LNCaP clone FGC (cell line): ENCODE measurements at regions not wholly inside any gene's neighbourhood (a gene's known extent, or its start where the extent isn't known, plus 50 kb on each side); places are given as distances from the start of the nearest gene placed in this dataset.

Experiments
- DNase-seq: peaks from one replicate; pipeline ENCODE4 v3.0.0-alpha.2; 2011; ENCODE audit warnings: low read depth
- H3K4me3 ChIP-seq: 2 replicates; pipeline ENCODE4 v1.5.1; 2011; ENCODE audit warnings: mild to moderate bottlenecking, low read depth, low read length, control low read depth
- CTCF ChIP-seq: IDR thresholded peaks from 2 replicates; pipeline ENCODE4 v1.5.1; 2012; ENCODE audit warnings: mild to moderate bottlenecking; ENCODE audit not compliant: control insufficient read depth, insufficient read depth; ENCODE audit errors: extremely low read depth

GRCh38 chr3:89571298-89571697 is 463.9 kb downstream of the EPHA3 start:
- no peak for TF ChIP-seq CTCF
- DNase-seq, result no peak
- no peak overlapping the region for H3K4me3 ChIP-seq

- no peak for TF ChIP-seq CTCF
- DNase-seq, result no peak
- H3K4me3 ChIP-seq, result no peak overlapping the region
Measured at GRCh38 chr3:89571707-89572106, 464.3 kb downstream of the EPHA3 start.

- no peak for TF ChIP-seq CTCF
- no peak for DNase-seq
- H3K4me3 ChIP-seq, result no peak overlapping the region
Measured at GRCh38 chr3:89572261-89572660, 464.8 kb downstream of the EPHA3 start.

GRCh38 chr3:89576417-89576816 is 469.0 kb downstream of the EPHA3 start:
- no peak overlapping the region for H3K4me3 ChIP-seq
- TF ChIP-seq CTCF, result no peak

GRCh38 chr3:89577637-89578530 is 470.5 kb downstream of the EPHA3 start:
- H3K4me3 ChIP-seq, result no peak overlapping the region
- TF ChIP-seq CTCF, result no peak
- DNase-seq, result no peak

More at GRCh38 chr3:89576417-89576816, 469.0 kb downstream of the EPHA3 start:
- no peak for DNase-seq

- no peak for DNase-seq
- H3K4me3 ChIP-seq, result no peak overlapping the region
- TF ChIP-seq CTCF, result no peak
Measured at GRCh38 chr3:89580859-89581258, 473.4 kb downstream of the EPHA3 start.

- no peak for DNase-seq
- TF ChIP-seq CTCF, result no peak
- no peak overlapping the region for H3K4me3 ChIP-seq
Measured at GRCh38 chr3:89584398-89584797, 477.0 kb downstream of the EPHA3 start.
